NCI-H2196 (cell line): ENCODE measurements at regions not wholly inside any gene's neighbourhood (a gene's known extent, or its start where the extent isn't known, plus 50 kb on each side); places are given as distances from the start of the nearest gene placed in this dataset.
"Not testable (repeated sequence)": the region's sequence is repeated elsewhere in the genome, so short reads cannot be mapped to it uniquely, and the experiment has no call there.

Experiments used
- DNase-seq: peaks from one replicate; lab custom pipeline; 2025; ENCODE audit not compliant: unreplicated experiment; lab: John Stamatoyannopoulos, UW

DNA sequence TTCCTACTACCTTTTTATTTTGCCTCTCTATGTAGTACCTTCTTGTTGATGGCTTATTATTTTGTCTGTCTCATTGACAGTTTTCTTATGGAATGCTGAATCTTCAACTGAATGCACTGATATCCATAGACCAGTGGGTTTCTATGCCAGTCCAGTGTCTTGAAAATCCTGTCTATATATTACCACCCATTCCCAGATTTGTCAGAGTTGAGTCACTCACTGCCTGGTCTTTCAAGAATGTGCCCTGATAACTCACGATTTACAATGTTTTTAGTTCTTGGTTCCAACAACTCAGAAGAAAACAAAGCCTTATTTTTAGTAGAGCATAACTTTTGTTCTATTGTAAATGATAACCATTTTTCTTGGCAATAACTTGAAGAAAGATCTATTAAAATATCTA lies 606.0 kb upstream of the PITX2 start:
- DNase-seq: no peak

DNA sequence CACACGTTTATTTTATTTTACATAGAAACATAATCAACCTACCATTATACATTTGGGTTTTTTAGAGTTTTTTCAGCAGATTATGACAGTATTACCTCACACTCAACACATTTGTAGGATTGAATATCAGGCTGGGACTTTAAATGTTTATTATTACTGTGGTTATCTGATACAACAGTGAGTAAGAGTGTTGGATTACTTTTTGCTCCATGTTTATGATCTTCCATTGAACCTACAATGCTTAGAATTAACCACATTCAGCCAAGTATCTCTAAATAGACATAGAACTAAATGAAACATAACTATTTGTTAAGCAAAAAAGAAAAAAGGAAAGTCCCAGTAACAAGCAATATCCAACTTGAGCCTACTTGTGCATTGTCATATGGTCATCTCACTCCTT lies 607.4 kb upstream of the PITX2 start:
- DNase-seq: no peak

DNA sequence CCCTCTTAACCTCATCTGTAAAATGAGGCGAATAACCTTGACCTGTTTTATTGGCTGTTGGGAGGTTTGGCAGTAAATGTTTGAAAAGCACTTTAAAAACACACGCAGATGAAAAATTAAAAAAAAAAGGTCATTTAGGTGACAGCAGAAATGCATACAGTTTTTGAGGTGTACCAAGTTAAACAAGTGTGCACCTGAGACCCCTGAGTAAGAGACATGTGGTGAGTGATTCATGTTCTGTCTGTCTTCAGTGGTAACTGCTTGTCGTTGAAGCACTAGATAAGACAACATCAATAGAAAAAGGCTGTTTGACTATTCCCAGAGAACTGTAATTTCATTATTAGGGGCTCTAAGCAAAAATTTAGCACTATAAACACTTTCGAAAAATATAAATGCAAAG lies 608.4 kb upstream of the PITX2 start:
- DNase-seq: no peak

DNA sequence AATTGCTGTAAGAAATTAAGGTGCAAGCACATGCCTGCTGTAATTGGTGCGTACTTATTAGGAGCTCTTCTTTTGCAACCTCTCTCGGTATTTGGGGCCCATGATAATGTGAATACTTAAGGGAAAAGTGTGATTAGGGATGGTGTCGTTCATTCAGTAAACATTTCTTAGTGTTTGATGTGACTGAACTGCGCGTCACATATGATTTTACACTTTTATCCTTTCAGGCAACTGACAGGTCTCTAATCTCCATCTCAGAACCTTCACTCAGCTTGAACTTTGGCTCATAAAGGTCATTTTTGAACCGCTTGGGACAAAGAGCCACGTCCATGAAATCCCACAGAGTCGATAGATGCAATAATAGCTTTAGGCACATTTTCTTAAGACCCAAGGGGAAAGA lies 612.1 kb upstream of the PITX2 start:
- no peak for DNase-seq

DNA sequence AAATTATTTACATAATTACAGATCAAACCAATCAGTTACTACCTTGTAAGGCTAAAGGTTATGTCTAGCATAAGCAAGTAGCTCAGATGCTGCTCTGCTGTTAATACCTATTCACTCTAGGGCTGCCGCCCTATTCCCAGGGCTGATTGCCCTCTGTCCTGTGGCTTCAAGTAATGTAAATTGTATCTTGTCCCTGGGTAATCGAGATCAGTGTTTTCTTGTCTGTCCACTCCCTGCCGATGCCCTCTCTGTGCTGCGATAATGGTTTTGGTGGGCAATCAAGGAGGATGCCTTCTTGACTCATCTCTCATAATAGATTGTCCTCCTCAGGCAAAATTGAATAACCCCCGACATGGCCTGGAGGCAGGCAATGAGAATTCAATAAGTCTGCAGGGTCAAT lies 641.0 kb upstream of the PITX2 start:
- DNase-seq: no peak

DNA sequence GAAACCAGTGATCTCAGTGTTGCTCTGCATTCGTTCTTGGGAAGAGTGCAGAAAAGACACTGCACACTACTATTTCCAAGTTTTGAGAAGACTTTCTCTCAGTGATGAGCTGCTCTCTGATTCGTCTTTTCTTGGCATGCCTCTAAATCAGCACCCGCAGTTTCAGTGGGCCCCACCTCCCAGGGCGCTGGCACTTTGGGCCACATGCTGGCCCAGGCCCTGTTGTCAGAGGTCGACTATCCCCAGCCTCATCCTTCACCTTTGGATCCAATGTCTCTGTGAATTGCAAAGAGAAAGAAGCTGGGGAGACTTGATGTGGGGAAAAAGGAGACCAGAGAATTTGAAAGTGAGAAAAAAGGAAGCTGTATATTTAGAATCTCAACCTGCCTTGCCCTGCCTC lies 644.1 kb upstream of the PITX2 start:
- no peak for DNase-seq

DNA sequence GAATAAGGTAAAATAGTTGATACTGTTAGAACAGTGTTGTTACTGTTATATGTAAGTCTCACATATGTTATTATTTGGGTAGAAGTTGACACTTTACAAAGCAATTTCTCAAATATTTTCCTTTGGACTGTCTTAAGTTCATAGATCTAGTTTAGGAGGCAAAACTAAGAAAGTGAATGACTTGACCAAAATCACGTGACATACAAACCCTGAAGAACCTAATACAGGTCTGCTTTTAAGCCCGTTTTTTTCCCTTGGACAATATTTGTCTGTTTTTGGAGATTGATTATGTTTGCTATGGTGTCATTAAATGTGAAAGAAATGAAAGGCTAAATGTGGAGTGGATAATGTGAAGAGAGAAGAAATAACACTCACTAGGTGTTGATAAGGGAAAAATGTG lies 644.9 kb upstream of the PITX2 start:
- DNase-seq: no peak

DNA sequence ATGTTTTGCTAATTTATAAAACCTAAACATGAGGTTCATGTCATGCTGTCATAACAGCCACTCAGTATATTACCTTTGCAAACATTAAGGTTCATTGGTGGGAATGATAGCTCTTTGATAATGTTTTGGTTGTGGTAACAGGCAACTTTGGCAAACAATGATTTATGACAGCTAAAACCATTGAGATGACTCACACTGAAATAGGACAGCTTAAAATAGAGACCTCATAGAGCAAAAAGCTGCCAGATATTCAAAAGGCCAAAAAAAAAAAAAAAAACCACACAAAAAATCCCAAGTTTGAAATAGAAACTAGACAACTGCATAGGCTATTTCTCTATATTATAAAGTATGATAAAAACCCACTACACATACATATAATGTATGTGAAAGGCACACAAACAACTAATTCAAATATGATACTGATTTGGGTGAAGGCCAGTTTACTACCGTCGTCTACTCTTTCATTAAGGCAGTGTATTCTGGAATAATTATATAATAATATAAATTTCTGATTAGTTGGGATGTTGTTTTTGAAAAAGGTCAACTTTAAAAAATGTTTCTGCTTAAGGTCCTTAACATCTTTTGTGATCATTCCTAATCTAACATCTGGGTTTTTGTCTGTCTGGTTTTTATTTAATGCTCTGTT lies 646.0 kb upstream of the PITX2 start:
- no peak for DNase-seq

DNA sequence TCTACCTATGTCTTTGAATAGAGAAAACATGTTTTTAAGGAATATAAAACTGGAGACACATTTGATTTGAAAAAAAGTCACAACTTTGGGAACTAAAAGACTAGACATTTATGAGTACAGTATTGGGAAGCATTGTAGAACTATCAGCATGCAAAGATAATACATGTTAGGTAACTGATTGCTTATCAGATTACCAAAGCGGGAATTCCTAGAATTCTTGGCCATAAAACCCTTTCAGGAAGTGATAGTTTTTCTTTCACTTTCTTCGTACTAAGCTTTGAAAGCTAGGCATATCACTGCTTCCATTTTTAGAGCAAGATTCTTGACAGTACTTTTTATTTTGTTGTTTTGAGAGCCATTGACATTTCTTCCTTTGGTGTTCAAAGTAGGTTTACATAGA lies 646.6 kb upstream of the PITX2 start:
- no peak for DNase-seq

DNA sequence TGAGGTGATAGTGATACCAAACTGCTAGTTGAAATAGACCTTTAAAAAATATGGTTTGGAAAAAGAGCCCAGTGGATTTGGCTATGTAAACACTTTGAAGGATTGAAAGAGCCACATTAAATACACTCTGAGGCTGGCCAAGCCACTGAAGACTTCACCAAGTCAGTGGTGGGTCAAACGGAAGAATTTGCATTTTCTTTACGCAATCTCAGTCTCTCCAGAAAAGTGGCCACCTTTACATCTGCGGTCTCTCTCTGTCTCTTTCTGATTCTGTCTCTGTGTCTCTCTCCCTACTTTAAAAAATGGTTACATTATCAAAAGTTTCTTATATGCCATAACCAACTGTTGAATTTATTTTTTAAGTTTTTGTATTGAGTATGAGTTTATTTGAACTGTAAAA lies 651.2 kb upstream of the PITX2 start:
- DNase-seq: no peak

DNA sequence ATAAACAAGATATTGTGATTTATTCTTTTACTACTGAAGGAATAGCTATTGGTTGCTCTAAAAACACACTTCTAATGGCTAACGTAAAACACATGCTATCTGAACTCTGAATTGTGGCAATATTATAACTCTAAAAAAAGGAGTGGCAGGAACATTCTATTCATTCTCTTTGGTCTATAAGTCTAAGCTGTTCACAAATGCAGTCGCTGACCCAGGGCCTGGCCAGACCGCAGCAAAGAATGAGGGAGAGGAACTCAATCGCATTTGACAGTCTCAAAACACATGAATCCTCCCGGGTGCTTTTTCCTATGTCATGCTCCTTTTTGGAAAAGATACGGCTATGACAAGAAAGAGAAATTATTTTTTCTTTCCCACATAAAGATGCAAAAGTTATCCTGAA lies 651.6 kb upstream of the PITX2 start:
- DNase-seq: no peak

DNA sequence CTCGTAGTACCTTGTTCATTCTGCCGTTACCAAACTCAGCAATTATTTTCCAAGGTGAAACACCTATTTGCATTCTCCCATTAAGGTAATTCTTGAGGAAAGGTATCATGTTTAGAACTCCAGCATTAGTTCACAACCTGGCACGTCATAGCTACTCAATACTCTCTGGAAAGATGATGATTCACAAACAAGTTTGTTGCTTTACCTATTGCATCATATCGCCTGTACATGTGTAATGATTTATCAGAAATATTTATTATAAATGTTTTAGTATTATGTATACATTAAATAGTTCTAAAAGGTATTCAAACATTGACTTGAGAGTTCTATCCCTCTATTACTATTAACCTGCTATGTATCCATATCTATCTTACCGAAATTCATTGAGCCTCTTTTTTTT lies 658.3 kb upstream of the PITX2 start:
- no peak for DNase-seq

DNA sequence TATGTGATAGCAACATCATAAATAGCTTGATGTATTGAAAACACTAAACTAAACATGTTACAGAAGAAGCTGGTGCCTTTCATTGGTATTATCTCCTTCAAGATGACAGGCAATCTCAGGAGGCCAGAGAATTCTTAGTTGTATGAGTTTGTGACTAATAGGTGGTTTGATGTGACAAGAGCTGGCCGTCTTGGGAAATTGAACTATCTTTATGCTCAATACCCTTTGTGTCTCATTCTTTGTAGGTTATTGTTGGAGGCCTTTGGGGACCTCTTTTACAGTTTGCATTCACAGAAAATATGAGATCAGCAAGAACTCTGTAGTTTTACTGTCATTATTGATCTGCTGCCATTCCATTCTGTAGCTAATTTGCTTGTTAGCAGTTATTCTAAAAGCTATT lies 659.2 kb upstream of the PITX2 start:
- no peak for DNase-seq

DNA sequence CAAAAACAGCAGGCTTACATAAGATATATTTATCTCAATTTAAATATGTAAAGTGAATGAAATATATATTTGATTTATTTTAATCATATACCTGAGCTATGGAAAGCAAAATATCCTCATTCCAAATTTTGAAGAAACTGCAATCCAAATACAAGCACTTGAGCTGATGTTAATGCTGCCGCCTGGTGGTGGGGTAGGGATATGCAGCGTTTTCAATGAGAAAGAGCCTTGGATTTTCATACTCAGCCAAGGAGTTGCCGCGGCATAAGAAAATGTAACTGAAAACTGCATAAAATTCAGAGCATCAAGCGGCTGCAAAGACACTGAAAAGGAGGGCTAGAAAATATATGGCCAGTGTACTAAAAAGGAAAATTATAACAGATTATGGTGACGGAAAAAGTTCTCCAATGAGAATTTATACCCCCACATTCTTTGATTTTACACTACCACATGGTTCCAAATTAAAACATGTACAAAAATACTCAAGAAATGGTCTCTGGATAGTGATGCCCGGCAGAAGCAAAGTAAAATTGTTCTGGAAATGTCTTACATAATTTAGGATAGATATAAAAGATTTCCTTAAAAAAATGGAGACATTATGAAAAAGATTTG lies 660.3 kb upstream of the PITX2 start:
- DNase-seq: peak; percentile 2

DNA sequence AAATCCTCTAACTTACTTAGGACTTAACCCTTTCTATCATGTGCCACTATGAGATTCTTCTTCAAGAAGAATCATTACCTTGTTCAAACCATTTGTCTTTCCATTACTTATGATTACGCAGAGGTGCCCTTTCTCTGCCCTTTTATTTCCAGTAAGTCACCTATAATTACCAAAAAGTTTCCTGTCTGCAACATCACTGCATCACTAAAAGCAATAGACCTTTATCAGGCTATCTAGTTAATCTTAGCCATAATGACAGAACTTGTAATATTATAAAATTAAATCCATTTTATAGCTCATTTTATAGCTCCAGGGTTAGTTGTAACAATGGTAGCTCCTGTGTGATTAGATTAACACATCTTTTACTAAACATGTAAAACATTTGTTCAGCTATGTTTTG lies 673.6 kb upstream of the PITX2 start:
- DNase-seq: no peak

DNA sequence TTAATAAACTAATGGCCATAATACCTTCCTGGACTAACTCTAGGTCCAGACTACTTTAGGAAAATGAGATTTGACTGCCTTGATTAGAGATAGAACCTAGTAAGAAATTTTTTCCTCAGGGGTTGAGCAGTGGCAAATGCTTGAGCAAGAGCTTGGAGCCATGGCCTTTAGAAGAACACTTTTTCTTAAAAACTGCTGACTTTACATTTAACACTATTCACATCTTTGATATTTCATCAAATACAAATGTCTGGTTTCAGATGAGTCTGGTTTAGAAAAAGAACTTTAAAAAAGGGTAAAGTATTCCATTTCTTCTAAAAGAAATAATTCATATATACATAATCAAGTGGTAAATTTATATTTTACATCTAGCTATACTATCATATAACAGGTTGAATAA lies 680.9 kb upstream of the PITX2 start:
- DNase-seq: no peak

DNA sequence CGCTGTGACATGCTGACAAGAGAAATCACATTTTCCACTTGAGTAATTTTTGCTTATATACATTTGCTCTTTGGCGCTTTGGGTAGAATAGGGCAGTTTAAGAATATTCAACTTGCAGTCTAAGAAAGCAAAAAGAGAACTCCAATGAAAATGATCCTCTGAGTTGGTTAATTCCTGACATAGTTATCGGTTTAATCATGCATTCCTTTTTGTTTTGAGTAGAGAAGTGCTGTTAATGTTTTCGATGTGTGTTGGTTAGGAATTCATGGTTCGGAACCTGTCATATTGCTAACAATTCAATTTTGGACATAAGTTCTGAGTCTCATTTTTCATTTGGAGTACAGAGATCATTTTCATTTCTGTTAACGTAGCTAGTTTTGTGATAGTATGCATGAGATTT lies 700.6 kb upstream of the PITX2 start:
- DNase-seq: no peak

DNA sequence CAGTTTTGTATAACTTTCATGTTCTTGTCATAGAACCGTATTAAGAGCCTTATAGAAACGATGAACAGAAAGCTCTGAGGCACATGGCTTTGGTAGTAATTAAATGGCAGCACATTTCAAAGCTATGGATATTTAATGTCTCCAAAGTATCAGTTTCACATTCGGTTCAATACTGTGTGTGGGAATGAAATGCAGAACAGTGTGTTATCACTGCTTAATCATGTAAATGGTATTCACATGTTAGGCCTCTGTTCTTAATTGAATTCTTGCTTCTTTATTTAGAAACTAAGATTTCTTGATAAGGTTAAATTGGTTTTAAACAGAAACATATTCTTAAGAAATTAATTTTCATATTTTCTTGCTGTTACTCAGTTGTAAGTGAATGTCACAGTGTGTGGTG lies 701.0 kb upstream of the PITX2 start:
- no peak for DNase-seq

DNA sequence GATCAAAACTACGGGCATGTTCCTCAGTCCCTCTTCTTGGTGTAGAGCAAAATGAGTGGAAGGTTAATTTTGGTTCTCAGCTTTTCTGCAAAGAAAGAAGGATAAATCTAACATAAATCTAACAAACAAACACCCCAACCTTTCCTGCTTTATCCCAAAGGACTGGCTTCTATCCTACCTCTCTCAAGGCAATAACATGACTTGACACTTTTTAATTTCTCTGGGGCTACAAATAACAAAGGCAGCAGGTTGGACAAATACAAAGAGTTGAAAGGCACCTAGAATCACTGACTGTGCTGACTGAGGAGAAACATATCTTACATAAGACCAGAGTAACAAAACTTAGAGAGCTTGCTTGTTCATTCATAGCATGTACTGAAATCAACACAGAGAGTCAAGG lies 703.6 kb upstream of the PITX2 start:
- DNase-seq: no peak

DNA sequence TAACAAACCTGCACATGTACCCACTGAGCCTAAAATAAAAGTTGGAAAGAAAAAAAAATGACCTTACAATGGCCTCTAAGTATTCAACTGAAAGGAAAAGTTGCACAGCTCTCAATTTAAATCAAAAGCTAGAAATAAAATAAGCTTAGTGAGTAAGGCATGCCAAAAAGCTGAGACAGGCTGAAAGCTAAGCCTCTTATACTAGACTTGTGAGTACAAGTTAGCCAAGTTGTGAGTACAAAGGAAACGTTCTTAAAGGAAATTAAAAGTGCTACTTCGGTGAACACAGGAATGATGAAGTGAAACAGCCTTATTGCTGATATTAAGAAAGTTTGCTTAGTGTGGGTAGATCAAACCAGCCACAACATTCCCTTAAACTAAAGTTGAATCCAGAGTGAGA lies 707.9 kb upstream of the PITX2 start:
- no peak for DNase-seq

DNA sequence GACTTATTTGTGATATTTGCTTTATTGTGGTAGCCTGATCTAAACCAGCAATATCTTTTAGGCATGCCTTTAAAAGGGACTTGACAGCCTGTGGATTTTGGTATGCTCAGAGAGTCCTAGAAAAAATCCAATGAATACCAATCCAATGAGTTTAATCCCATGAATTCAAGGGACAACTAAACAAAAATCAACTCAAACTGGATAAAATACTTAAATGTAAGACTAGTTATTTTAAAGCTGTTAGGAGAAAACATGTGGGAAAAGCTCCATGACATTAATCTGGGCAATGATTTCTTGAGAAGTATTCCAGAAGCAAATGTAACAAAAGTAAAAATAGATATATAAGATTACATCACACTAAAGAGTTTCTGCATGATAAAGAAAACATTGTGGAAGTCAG lies 711.5 kb upstream of the PITX2 start:
- DNase-seq: no peak

DNA sequence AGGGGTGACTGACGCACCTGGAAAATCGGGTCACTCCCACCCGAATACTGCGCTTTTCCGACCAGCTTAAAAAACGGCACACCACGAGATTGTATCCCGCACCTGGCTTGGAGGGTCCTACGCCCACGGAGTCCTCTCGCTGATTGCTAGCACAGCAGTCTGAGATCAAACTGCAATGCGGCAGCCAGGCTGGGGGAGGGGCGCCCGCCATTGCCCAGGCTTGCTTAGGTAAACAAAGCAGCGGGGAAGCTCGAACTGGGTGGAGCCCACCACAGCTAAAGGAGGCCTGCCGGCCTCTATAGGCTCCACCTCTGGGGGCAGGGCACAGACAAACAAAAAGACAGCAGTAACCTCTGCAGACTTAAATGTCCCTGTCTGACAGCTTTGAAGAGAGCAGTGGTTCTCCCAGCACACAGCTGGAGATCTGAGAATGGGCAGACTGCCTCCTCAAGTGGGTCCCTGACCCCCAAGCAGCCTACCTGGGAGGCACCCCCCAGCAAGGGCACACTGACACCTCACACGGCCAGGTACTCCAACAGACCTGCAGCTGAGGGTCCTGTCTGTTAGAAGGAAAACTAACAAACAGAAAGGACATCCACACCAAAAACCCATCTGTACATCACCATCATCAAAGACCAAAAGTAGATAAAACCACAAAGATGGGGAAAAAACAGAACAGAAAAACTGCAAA lies 714.5 kb upstream of the PITX2 start:
- DNase-seq: not testable (repeated sequence)

DNA sequence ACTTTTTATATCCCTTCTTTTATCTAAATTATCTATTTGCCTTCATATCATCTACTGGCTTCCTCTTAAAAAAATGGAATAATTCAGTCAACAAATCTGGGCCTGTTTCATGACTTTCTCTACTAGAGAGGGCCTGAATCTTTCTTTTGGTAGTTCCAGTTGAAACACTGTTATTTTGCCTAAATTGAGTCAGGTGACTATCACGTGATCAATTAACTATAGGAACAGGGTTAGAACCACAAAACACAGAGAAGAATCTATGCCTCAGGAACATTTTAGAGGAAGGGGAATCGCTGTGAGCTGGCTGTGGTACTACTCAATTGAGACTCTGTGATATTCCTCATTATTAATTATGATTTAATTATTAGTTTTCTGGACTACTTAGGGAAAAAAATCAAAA lies 736.7 kb upstream of the PITX2 start:
- DNase-seq: no peak
